HG03060 (cell line): ENCODE measurements at regions not wholly inside any gene's neighbourhood (a gene's known extent, or its start where the extent isn't known, plus 50 kb on each side); places are given as distances from the start of the nearest gene placed in this dataset.
"Not testable (repeated sequence)": the region's sequence is repeated elsewhere in the genome, so short reads cannot be mapped to it uniquely, and the experiment has no call there.

ENCODE experiments used
- ATAC-seq: cut with Tn5 transposase; IDR thresholded peaks from one replicate; pipeline ENCODE4 v1.9.1; 2021; ENCODE audit warnings: low read depth, moderate number of reproducible peaks; ENCODE audit not compliant: unreplicated experiment

GRCh38 chrX:150230952-150231351, 132.2 kb upstream of the MAMLD1 start:
- not testable (repeated sequence) for ATAC-seq

GRCh38 chrX:150231368-150231767, 131.7 kb upstream of the MAMLD1 start:
- not testable (repeated sequence) for ATAC-seq

- not testable (repeated sequence) for ATAC-seq
Observed at GRCh38 chrX:150232222-150232621, 130.9 kb upstream of the MAMLD1 start.

- ATAC-seq: no peak
Observed at GRCh38 chrX:150234126-150234525, 129.0 kb upstream of the MAMLD1 start.

- no peak for ATAC-seq
Observed at GRCh38 chrX:150236327-150236726, 126.8 kb upstream of the MAMLD1 start.

- ATAC-seq: no peak
Observed at GRCh38 chrX:150238632-150239382, 124.3 kb upstream of the MAMLD1 start.

- ATAC-seq: no peak
Observed at GRCh38 chrX:150239946-150240642, 123.0 kb upstream of the MAMLD1 start.

- no peak for ATAC-seq
Observed at GRCh38 chrX:150240643-150240970, 122.5 kb upstream of the MAMLD1 start.

GRCh38 chrX:150253959-150254620, 109.0 kb upstream of the MAMLD1 start:
- no peak for ATAC-seq

- no peak for ATAC-seq
Observed at GRCh38 chrX:150254909-150255308, 108.2 kb upstream of the MAMLD1 start.

GRCh38 chrX:150255441-150256296, 107.4 kb upstream of the MAMLD1 start:
- ATAC-seq: no peak

GRCh38 chrX:150256297-150256650, 106.8 kb upstream of the MAMLD1 start:
- ATAC-seq: no peak

GRCh38 chrX:150257353-150258175, 105.6 kb upstream of the MAMLD1 start:
- no peak for ATAC-seq

- no peak for ATAC-seq
Observed at GRCh38 chrX:150258176-150258425, 105.0 kb upstream of the MAMLD1 start.

- ATAC-seq: no peak
Observed at GRCh38 chrX:150258463-150259430, 104.4 kb upstream of the MAMLD1 start.

- ATAC-seq: no peak
Observed at GRCh38 chrX:150262456-150262855, 100.7 kb upstream of the MAMLD1 start.

GRCh38 chrX:150268839-150269355, 94.2 kb upstream of the MAMLD1 start:
- no peak for ATAC-seq

- ATAC-seq: no peak
Observed at GRCh38 chrX:150269605-150270254, 93.4 kb upstream of the MAMLD1 start.
